ENCODE measurements at regions not wholly inside any gene's neighbourhood (a gene's known extent, or its start where the extent isn't known, plus 50 kb on each side); places are given as distances from the start of the nearest gene placed in this dataset.

GRCh38 chr4:32572366-32572765, 1852.2 kb downstream of the PCDH7 start:
- Histone ChIP-seq H3K4me2 (ENCODE audit: low read depth, low read length, poor library complexity, severe bottlenecking) (no peak overlapping the region), H3K27me3 (ENCODE audit: insufficient read depth, low read length, poor library complexity, severe bottlenecking) (no peaks in the 10 kb centered on the region), H3K9me2 (replicated peaks; ENCODE audit: low read depth, low read length) (no peaks in the 10 kb centered on the region), H4K20me1 (ENCODE audit: insufficient read depth, low read length, poor library complexity, severe bottlenecking) (no peaks in the 10 kb centered on the region), H3K4me3 (ENCODE audit: low read length, poor library complexity, severe bottlenecking) (no peak overlapping the region), H3K4me1 (ENCODE audit: insufficient read depth, low read length, poor library complexity, severe bottlenecking) (no peaks in the 10 kb centered on the region), H3F3A (ENCODE audit: low read depth) (no peaks in the 10 kb centered on the region), H2AFZ (ENCODE audit: low read length) (no peak overlapping the region), H3K36me3 (ENCODE audit: insufficient read depth, low read length) (no peaks in the 10 kb centered on the region), H3K9me3 (ENCODE audit: insufficient read depth, low read depth, low read length) (no peaks in the 10 kb centered on the region), H3K9ac (ENCODE audit: low read depth, low read length, poor library complexity, severe bottlenecking) (no peak overlapping the region), H3K79me2 (ENCODE audit: insufficient read depth, low read length) (no peaks in the 10 kb centered on the region)
- TF ChIP-seq CTCF (conservative IDR thresholded peaks at IDR 0.05; ENCODE audit: low read length) (no peak), EZH2phosphoT487 (IDR thresholded peaks at IDR 0.05; ENCODE audit: borderline replicate concordance) (no peak)

- H3F3A ChIP-seq (ENCODE audit: low read depth) = no peaks in the 10 kb centered on the region
- H2AFZ ChIP-seq (ENCODE audit: low read length) = no peak overlapping the region
- no peaks in the 10 kb centered on the region for H3K9me2 ChIP-seq (replicated peaks; ENCODE audit: low read depth, low read length)
- no peaks in the 10 kb centered on the region for H4K20me1 ChIP-seq (ENCODE audit: insufficient read depth, low read length, poor library complexity, severe bottlenecking)
- no peak overlapping the region for H3K4me3 ChIP-seq (ENCODE audit: low read length, poor library complexity, severe bottlenecking)
- H3K9ac ChIP-seq (ENCODE audit: low read depth, low read length, poor library complexity, severe bottlenecking) = no peak overlapping the region
- no peaks in the 10 kb centered on the region for H3K9me3 ChIP-seq (ENCODE audit: insufficient read depth, low read depth, low read length)
- no peaks in the 10 kb centered on the region for H3K79me2 ChIP-seq (ENCODE audit: insufficient read depth, low read length)
- TF ChIP-seq CTCF (conservative IDR thresholded peaks at IDR 0.05; ENCODE audit: low read length) = no peak
- TF ChIP-seq EZH2phosphoT487 (IDR thresholded peaks at IDR 0.05; ENCODE audit: borderline replicate concordance) = no peak
- H3K36me3 ChIP-seq (ENCODE audit: insufficient read depth, low read length) = no peaks in the 10 kb centered on the region
- H3K4me2 ChIP-seq (ENCODE audit: low read depth, low read length, poor library complexity, severe bottlenecking) = no peak overlapping the region
- H3K27me3 ChIP-seq (ENCODE audit: insufficient read depth, low read length, poor library complexity, severe bottlenecking) = no peaks in the 10 kb centered on the region
- H3K4me1 ChIP-seq (ENCODE audit: insufficient read depth, low read length, poor library complexity, severe bottlenecking) = no peaks in the 10 kb centered on the region
Observed at GRCh38 chr4:32574803-32575202, 1854.6 kb downstream of the PCDH7 start.

GRCh38 chr4:32589097-32589496, 1868.9 kb downstream of the PCDH7 start:
- H4K20me1 ChIP-seq (ENCODE audit: insufficient read depth, low read length, poor library complexity, severe bottlenecking) = no peaks in the 10 kb centered on the region
- no peak overlapping the region for H2AFZ ChIP-seq (ENCODE audit: low read length)
- TF ChIP-seq EZH2phosphoT487 (IDR thresholded peaks at IDR 0.05; ENCODE audit: borderline replicate concordance) (no peak), CTCF (conservative IDR thresholded peaks at IDR 0.05; ENCODE audit: low read length) (no peak)
- H3K9ac ChIP-seq (ENCODE audit: low read depth, low read length, poor library complexity, severe bottlenecking) = no peak overlapping the region
- no peaks in the 10 kb centered on the region for H3K27me3 ChIP-seq (ENCODE audit: insufficient read depth, low read length, poor library complexity, severe bottlenecking)
- no peaks in the 10 kb centered on the region for H3K79me2 ChIP-seq (ENCODE audit: insufficient read depth, low read length)
- H3K9me2 ChIP-seq (replicated peaks; ENCODE audit: low read depth, low read length) = no peaks in the 10 kb centered on the region
- no peak overlapping the region for H3K4me3 ChIP-seq (ENCODE audit: low read length, poor library complexity, severe bottlenecking)
- no peaks in the 10 kb centered on the region for H3K9me3 ChIP-seq (ENCODE audit: insufficient read depth, low read depth, low read length)
- H3K36me3 ChIP-seq (ENCODE audit: insufficient read depth, low read length) = no peaks in the 10 kb centered on the region
- no peak overlapping the region for H3K4me2 ChIP-seq (ENCODE audit: low read depth, low read length, poor library complexity, severe bottlenecking)
- no peaks in the 10 kb centered on the region for H3K4me1 ChIP-seq (ENCODE audit: insufficient read depth, low read length, poor library complexity, severe bottlenecking)
- no peaks in the 10 kb centered on the region for H3F3A ChIP-seq (ENCODE audit: low read depth)

All from Loucy (cell line).